ENCODE measurements at regions not wholly inside any gene's neighbourhood (a gene's known extent, or its start where the extent isn't known, plus 50 kb on each side); places are given as distances from the start of the nearest gene placed in this dataset.

DNA sequence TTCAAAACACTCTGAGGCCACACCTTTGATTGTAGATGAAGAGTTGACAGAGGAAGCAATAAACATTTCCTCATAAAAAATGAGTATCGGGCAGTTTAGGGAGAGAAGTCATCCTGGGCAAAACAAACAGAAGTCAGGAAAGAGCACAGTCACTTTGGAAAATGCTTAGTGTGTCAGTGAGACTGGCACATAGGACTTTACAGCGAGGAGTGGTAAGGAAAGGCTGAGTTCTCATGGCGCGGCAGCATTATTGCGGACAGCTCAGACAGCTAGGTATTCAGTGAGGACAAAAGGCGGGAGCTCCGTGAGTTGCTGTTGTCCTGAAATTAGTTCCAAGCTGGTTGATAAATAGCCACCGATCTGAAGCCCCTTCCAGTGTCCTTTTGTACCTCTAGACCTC, 229.9 kb downstream of the SNAPC1 start:
- no peaks in the 10 kb centered on the region for H3K79me2 ChIP-seq (ENCODE audit: insufficient read depth, low read length)
- FAIRE-seq (no peak), ATAC-seq (no peak), DNase-seq (ENCODE audit: low spot score) (no peak)
- CTCF ChIA-PET (ENCODE audit: low intra/inter-chr PET ratio, low total read pairs), result no interaction called here
- H3K36me3 ChIP-seq (replicated peaks in 1 of 2; ENCODE audit: control insufficient read depth in 1 of 2, insufficient read depth in 2 of 2, low read length in 2 of 2), result no peaks in the 10 kb centered on the region
- 1% methylated on average over 6 of the region's 8 CpGs for WGBS (ENCODE audit: low lambda C conversion rate)
- no peak overlapping the region for H2AFZ ChIP-seq (ENCODE audit: low read length)
- H3K4me1 ChIP-seq (ENCODE audit: insufficient read depth, low read length), result no peaks in the 10 kb centered on the region
- no peak overlapping the region for H3K27ac ChIP-seq (ENCODE audit: extremely low read length, insufficient read depth, low read length)
- H3K9ac ChIP-seq (ENCODE audit: insufficient read depth, low read depth, low read length), result no peak overlapping the region
- no peaks in the 10 kb centered on the region for H3K9me3 ChIP-seq (ENCODE audit: low read length)
- intact Hi-C loops (cut with micrococcal nuclease; ENCODE audit: unreplicated experiment) (no loop called here), in situ Hi-C loops (cut with HindIII; ENCODE audit: extremely low pct_ligation_motif_present, low pct_unique_long_range_greater_than_20kb) (no loop called here)
- H3K27me3 ChIP-seq (ENCODE audit: control insufficient read depth in 1 of 2, insufficient read depth in 2 of 2, low read length in 2 of 2), result no peaks in the 10 kb centered on the region; a peak in 1 of 5 replicates
- no TSS peak for BruUV-seq (replicated peaks)
- H3K4me2 ChIP-seq (ENCODE audit: low read depth, low read length), result no peak overlapping the region
- H4K20me1 ChIP-seq (ENCODE audit: insufficient read depth, low read length), result no peaks in the 10 kb centered on the region
- TF ChIP-seq ZNF274 (CRISPR knock-in tag; IDR thresholded peaks at IDR 0.05) (no peak), THAP11 (CRISPR knock-in tag; IDR thresholded peaks at IDR 0.05) (no peak), ZNF3 (CRISPR knock-in tag; IDR thresholded peaks at IDR 0.05) (no peak), ZNF460 (CRISPR knock-in tag; IDR thresholded peaks at IDR 0.05; ENCODE audit: borderline replicate concordance) (no peak), ZNF121 (CRISPR knock-in tag; IDR thresholded peaks at IDR 0.05) (no peak), ZNF775 (CRISPR knock-in tag; IDR thresholded peaks at IDR 0.05; ENCODE audit: borderline replicate concordance) (no peak), JARID2 (CRISPR knock-in tag; IDR thresholded peaks at IDR 0.05; ENCODE audit: insufficient replicate concordance) (no peak), ZFP36L2 (CRISPR knock-in tag; IDR thresholded peaks at IDR 0.05) (no peak), FOXC1 (CRISPR knock-in tag; IDR thresholded peaks at IDR 0.05; ENCODE audit: borderline replicate concordance) (no peak), ZNF232 (CRISPR knock-in tag; IDR thresholded peaks at IDR 0.05; ENCODE audit: borderline replicate concordance) (no peak), ZNF841 (CRISPR knock-in tag; IDR thresholded peaks at IDR 0.05; ENCODE audit: borderline replicate concordance) (no peak), BRCA1 (CRISPR knock-in tag; IDR thresholded peaks at IDR 0.05) (no peak), ZNF75D (CRISPR knock-in tag; IDR thresholded peaks at IDR 0.05; ENCODE audit: borderline replicate concordance) (no peak), CREM (IDR thresholded peaks at IDR 0.05) (no peak), CREM (CRISPR knock-in tag; IDR thresholded peaks at IDR 0.05) (no peak), HMG20B (CRISPR knock-in tag; conservative IDR thresholded peaks at IDR 0.05) (no peak), FOXK2 (IDR thresholded peaks at IDR 0.05) (no peak)
- TF ChIP-seq, protein P1, sequence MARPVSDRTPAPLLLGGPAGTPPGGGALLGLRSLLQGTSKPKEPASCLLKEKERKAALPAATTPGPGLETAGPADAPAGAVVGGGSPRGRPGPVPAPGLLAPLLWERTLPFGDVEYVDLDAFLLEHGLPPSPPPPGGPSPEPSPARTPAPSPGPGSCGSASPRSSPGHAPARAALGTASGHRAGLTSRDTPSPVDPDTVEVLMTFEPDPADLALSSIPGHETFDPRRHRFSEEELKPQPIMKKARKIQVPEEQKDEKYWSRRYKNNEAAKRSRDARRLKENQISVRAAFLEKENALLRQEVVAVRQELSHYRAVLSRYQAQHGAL (CRISPR knock-in tag; IDR thresholded peaks at IDR 0.05; ENCODE audit: not compliant biosample characterization), result no peak
- TF ChIP-seq, protein P2, sequence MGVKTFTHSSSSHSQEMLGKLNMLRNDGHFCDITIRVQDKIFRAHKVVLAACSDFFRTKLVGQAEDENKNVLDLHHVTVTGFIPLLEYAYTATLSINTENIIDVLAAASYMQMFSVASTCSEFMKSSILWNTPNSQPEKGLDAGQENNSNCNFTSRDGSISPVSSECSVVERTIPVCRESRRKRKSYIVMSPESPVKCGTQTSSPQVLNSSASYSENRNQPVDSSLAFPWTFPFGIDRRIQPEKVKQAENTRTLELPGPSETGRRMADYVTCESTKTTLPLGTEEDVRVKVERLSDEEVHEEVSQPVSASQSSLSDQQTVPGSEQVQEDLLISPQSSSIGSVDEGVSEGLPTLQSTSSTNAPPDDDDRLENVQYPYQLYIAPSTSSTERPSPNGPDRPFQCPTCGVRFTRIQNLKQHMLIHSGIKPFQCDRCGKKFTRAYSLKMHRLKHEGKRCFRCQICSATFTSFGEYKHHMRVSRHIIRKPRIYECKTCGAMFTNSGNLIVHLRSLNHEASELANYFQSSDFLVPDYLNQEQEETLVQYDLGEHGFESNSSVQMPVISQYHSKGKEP (CRISPR knock-in tag; IDR thresholded peaks at IDR 0.05), result no peak
- TF ChIP-seq, protein P3, sequence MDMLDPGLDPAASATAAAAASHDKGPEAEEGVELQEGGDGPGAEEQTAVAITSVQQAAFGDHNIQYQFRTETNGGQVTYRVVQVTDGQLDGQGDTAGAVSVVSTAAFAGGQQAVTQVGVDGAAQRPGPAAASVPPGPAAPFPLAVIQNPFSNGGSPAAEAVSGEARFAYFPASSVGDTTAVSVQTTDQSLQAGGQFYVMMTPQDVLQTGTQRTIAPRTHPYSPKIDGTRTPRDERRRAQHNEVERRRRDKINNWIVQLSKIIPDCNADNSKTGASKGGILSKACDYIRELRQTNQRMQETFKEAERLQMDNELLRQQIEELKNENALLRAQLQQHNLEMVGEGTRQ (IDR thresholded peaks at IDR 0.05; ENCODE audit: low read depth, low read length), result no peak
- TF ChIP-seq, protein P3 (CRISPR knock-in tag; IDR thresholded peaks at IDR 0.05; ENCODE audit: borderline replicate concordance), result no peak
- TF ChIP-seq, protein P4, sequence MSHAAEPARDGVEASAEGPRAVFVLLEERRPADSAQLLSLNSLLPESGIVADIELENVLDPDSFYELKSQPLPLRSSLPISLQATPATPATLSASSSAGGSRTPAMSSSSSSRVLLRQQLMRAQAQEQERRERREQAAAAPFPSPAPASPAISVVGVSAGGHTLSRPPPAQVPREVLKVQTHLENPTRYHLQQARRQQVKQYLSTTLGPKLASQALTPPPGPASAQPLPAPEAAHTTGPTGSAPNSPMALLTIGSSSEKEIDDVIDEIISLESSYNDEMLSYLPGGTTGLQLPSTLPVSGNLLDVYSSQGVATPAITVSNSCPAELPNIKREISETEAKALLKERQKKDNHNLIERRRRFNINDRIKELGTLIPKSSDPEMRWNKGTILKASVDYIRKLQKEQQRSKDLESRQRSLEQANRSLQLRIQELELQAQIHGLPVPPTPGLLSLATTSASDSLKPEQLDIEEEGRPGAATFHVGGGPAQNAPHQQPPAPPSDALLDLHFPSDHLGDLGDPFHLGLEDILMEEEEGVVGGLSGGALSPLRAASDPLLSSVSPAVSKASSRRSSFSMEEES (CRISPR knock-in tag; IDR thresholded peaks at IDR 0.05), result no peak
- POLR2A ChIA-PET, result no interaction called here
- no peak overlapping the region for H3K4me3 ChIP-seq (replicated peaks in 1 of 3; ENCODE audit: insufficient read depth in 1 of 3, low read depth in 2 of 3, low read length in 3 of 3)

Data from HepG2 (cell line).